Heart right ventricle (tissue), 16 donors: ENCODE measurements at regions not wholly inside any gene's neighbourhood (a gene's known extent, or its start where the extent isn't known, plus 50 kb on each side); places are given as distances from the start of the nearest gene placed in this dataset.

Experiments used
- ATAC-seq, 8 donors: fragments of 200-7000 bp; cut with Tn5 transposase; one replicate each; pipeline ENCODE4 v1.9.1; 2020; ENCODE audit warnings: mild to moderate bottlenecking in 8 of 8, moderate library complexity in 8 of 8, moderate number of reproducible peaks in 1 of 8
- DNase-seq, 2 donors: peaks; one replicate each; pipeline ENCODE4 v3.0.0-alpha.2; 2020
- H3K27ac ChIP-seq, 10 donors: fragments of 200-600 bp; sonication (generic) in 2 of 10; one replicate each; pipeline versions ENCODE4 v1.5.0 to v1.8.0; 2020 to 2022; ENCODE audit warnings: mild to moderate bottlenecking in 3 of 10
- H3K27me3 ChIP-seq, 7 donors: fragments of 200-600 bp; one replicate each; pipeline ENCODE4 v1.8.0; 2021 to 2022; ENCODE audit warnings: mild to moderate bottlenecking in 2 of 7
- H3K36me3 ChIP-seq, 9 donors: fragments of 200-600 bp; sonication (generic) in 1 of 9; one replicate each; pipeline versions ENCODE4 v1.5.0 to v1.8.0; 2020 to 2022; ENCODE audit warnings: mild to moderate bottlenecking in 2 of 9
- H3K4me1 ChIP-seq, 9 donors: fragments of 200-600 bp; sonication (generic) in 1 of 9; one replicate each; pipeline versions ENCODE4 v1.5.0 to v1.8.0; 2020 to 2022; ENCODE audit warnings: mild to moderate bottlenecking in 4 of 9
- H3K4me3 ChIP-seq, 10 donors: fragments of 200-600 bp; sonication (generic) in 2 of 10; one replicate each; pipeline versions ENCODE4 v1.5.0 to v1.8.0; 2020 to 2022; ENCODE audit warnings: mild to moderate bottlenecking in 7 of 10, moderate library complexity in 2 of 10
- H3K9me3 ChIP-seq, 11 donors: fragments of 200-600 bp in 10 of 11; sonication (generic) in 2 of 11; one replicate each; pipeline versions ENCODE4 v1.5.0 to v1.8.0; 2013 to 2022; ENCODE audit warnings: mild to moderate bottlenecking in 2 of 11, control low read depth in 1 of 11, moderate library complexity in 1 of 11
- whole genome bisulfite sequencing, 2 donors: extraction: QIAGEN DNeasy Blood & Tissue Kit; methylation state at CpG; one replicate each; pipeline ENCODE4 v1.1.7; 2013; ENCODE audit warnings: inconsistent platforms in 1 of 2; 5-methylcytosine and 5-hydroxymethylcytosine counted together
- intact Hi-C, 10 donors: fragments of 100-400 bp; cut with DNase I; formaldehyde crosslinking; loops; one replicate each; pipeline versions ENCODE4 v1.11.1 to v1.14.2; 2022
- TF ChIP-seq, protein P1 (sequence below), 9 donors: fragments of 200-600 bp; sonication (generic) in 2 of 9; IDR thresholded peaks; one replicate each; pipeline versions ENCODE4 v1.5.0 to v1.8.0; 2021 to 2022; ENCODE audit warnings: antibody characterized with exemption in 9 of 9, mild to moderate bottlenecking in 5 of 9, moderate library complexity in 1 of 9
- donor health status: Arrhythmogenic right ventricular cardiomyopathy.
- donor health status: ischemic (EF 13 %, LVEDD 7.1; RV severe dilation, severe dysfunction).
- donor health status: healthy with polysubstance abuse.
- donor health status: DM: no; HTN: yes; CAD: no.
- donor health status: DM: no; HTN: no; CAD: no.
- donor health status: ischemic (EF 25% LVEDD 6.9; RV normal size, moderate dysfunction).
- donor health status: ischemic (EF 25% LVEDD 5.7; RV mildly dilated, moderate dysfunction).
- donor health status: healthy.
- donor health status: DM: yes; HTN: yes; CAD: no.
- donor health status: Ischemic cardiomyopathy.
- donor health status: ischemic (EF 35%, LVEDD 5.7; RV mildly dilated, moderate dysfunction).
- donor health status: nonischemic (EF 11% LVEDD 7.7; RV severe dilation, severe dysfunction).
- donor health status: DM: yes; HTN: yes; CAD: no.
- donor health status: PGD.
- donor health status: ischemic (EF 29% LVEDD 5.4; RV normal size, mild dysfunction).
- donor health status: nonischemic (EF 23%, LVEDD 6.1; RV moderate dilation, normal function).

- no peak overlapping the region for H3K4me3 ChIP-seq
- no peaks in the 10 kb centered on the region for H3K9me3 ChIP-seq
- intact Hi-C loops: no loop called here
- 91 to 95% methylated on average over 5 of the region's 5 CpGs for WGBS, 2 donors
- no peaks in the 10 kb centered on the region for H3K4me1 ChIP-seq
- no peak for ATAC-seq
- no peak for DNase-seq
- TF ChIP-seq, protein P1, sequence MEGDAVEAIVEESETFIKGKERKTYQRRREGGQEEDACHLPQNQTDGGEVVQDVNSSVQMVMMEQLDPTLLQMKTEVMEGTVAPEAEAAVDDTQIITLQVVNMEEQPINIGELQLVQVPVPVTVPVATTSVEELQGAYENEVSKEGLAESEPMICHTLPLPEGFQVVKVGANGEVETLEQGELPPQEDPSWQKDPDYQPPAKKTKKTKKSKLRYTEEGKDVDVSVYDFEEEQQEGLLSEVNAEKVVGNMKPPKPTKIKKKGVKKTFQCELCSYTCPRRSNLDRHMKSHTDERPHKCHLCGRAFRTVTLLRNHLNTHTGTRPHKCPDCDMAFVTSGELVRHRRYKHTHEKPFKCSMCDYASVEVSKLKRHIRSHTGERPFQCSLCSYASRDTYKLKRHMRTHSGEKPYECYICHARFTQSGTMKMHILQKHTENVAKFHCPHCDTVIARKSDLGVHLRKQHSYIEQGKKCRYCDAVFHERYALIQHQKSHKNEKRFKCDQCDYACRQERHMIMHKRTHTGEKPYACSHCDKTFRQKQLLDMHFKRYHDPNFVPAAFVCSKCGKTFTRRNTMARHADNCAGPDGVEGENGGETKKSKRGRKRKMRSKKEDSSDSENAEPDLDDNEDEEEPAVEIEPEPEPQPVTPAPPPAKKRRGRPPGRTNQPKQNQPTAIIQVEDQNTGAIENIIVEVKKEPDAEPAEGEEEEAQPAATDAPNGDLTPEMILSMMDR (IDR thresholded peaks at IDR 0.05): no peak
- H3K27ac ChIP-seq: no peak overlapping the region
- no peaks in the 10 kb centered on the region for H3K36me3 ChIP-seq
- H3K27me3 ChIP-seq: peaks cover 0 to 12% (median 4%) of the 10 kb centered on the region in 7 donors
Measured at GRCh38 chr10:128734161-128734560, 607.9 kb upstream of the MKI67 start.

GRCh38 chr10:128734734-128735133 lies 608.5 kb upstream of the MKI67 start:
- Histone ChIP-seq H3K4me1 (no peaks in the 10 kb centered on the region), H3K9me3 (no peaks in the 10 kb centered on the region), H3K36me3 (no peaks in the 10 kb centered on the region), H3K27ac (no peak overlapping the region), H3K27me3 (peaks cover 0 to 13% (median 5%) of the 10 kb centered on the region in 7 donors), H3K4me3 (no peak overlapping the region)
- ATAC-seq (no peak), DNase-seq (no peak)
- WGBS, 2 donors: 73 to 83% methylated on average over 9 of the region's 9 CpGs
- TF ChIP-seq, protein P1 (IDR thresholded peaks at IDR 0.05): no peak
- intact Hi-C loops: no loop called here

DNA sequence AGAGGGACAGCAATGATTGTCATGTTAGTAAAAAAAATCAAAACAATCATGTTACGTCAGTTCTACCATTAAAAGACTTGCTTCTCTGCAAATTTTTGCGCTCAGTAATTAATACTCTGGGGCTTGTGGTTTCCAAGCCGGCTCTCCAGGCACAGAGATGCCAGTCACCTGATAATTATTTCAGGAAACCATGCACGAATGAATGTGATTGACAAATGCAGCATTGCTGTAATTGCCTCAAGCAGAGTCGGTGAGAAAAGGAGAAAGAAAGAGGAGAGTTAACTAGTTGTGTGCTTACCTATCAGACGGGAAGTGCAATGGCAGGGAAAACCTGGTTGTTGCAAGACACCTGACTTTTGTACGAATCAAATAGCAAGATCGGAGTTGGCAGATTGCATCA lies 609.8 kb upstream of the MKI67 start:
- no peak for DNase-seq
- Histone ChIP-seq H3K36me3 (no peaks in the 10 kb centered on the region), H3K27ac (no peak overlapping the region), H3K9me3 (no peaks in the 10 kb centered on the region), H3K4me1 (no peaks in the 10 kb centered on the region), H3K27me3 (peaks cover 0 to 26% (median 12%) of the 10 kb centered on the region in 7 donors), H3K4me3 (no peak overlapping the region)
- intact Hi-C loops: no loop called here
- WGBS, 2 donors: 74 to 77% methylated on average over 8 of the region's 8 CpGs
- no peak for ATAC-seq
- TF ChIP-seq, protein P1 (IDR thresholded peaks at IDR 0.05): no peak

GRCh38 chr10:128738386-128738915 lies 612.2 kb upstream of the MKI67 start:
- Histone ChIP-seq H3K4me3 (no peak overlapping the region), H3K27ac (no peak overlapping the region), H3K36me3 (no peaks in the 10 kb centered on the region), H3K9me3 (no peaks in the 10 kb centered on the region), H3K4me1 (no peaks in the 10 kb centered on the region), H3K27me3 (peaks cover 0 to 40% (median 24%) of the 10 kb centered on the region in 7 donors)
- DNase-seq: no peak
- TF ChIP-seq, protein P1 (IDR thresholded peaks at IDR 0.05): no peak
- no peak for ATAC-seq
- 63 to 71% methylated on average over 11 of the region's 11 CpGs for WGBS, 2 donors
- intact Hi-C loops: no loop called here
